ENCODE measurements at regions not wholly inside any gene's neighbourhood (a gene's known extent, or its start where the extent isn't known, plus 50 kb on each side); places are given as distances from the start of the nearest gene placed in this dataset.

- Histone ChIP-seq H3K9me3 (no peaks in the 10 kb centered on the region), H3K9ac (no peak overlapping the region), H3K4me1 (ENCODE audit: control insufficient read depth in 1 of 2, insufficient read depth in 2 of 2, low read depth in 1 of 2, low read length in 1 of 2) (no peaks in the 10 kb centered on the region), H3K36me3 (replicated peaks in 1 of 2; ENCODE audit: control insufficient read depth in 1 of 2, insufficient read depth in 2 of 2, low read length in 1 of 2) (no peaks in the 10 kb centered on the region), H3K9me2 (no peaks in the 10 kb centered on the region), H3K4me2 (no peak overlapping the region), H3K79me2 (ENCODE audit: insufficient read depth) (no peaks in the 10 kb centered on the region), H4K20me1 (ENCODE audit: insufficient read depth) (no peaks in the 10 kb centered on the region), H3K4me3 (ENCODE audit: low read depth in 2 of 2, low read length in 1 of 2) (no peak overlapping the region), H3K27ac (ENCODE audit: low read depth in 2 of 2, low read length in 1 of 2) (no peak overlapping the region), H3F3A (replicated peaks; ENCODE audit: insufficient read depth) (no peaks in the 10 kb centered on the region), H3K27me3 (ENCODE audit: insufficient read depth) (peaks cover 8% of the 10 kb centered on the region; the same call in 1 of the 2 replicates), H2AFZ (ENCODE audit: low read depth) (no peak overlapping the region)
- DNase-seq = no peak
- CTCF ChIA-PET = interaction anchor here (1.0 kb wide), 1 partner anchor 9 kb away, joined by 3 read pairs; no protein-coding TSS in a partner anchor
- POLR2A ChIA-PET = no interaction called here
- WGBS (ENCODE audit: low lambda C conversion rate) = 5% methylated on average over 2 of the region's 2 CpGs
- TF ChIP-seq NFIC (IDR thresholded peaks at IDR 0.05; ENCODE audit: borderline replicate concordance) = no peak
- no peak for TF ChIP-seq CHD2 (IDR thresholded peaks at IDR 0.05; ENCODE audit: low read length, partially characterized antibody)
- no peak for TF ChIP-seq NRF1 (IDR thresholded peaks at IDR 0.05; ENCODE audit: low read depth, low read length)
- no peak for TF ChIP-seq RXRA (IDR thresholded peaks at IDR 0.05; ENCODE audit: borderline replicate concordance, low read depth)
- TF ChIP-seq EP300 (IDR thresholded peaks at IDR 0.05; ENCODE audit: borderline replicate concordance in 1 of 2, low read depth in 1 of 2, low read length in 1 of 2) = no peak
- no peak for TF ChIP-seq TEAD4 (IDR thresholded peaks at IDR 0.05; ENCODE audit: borderline replicate concordance, insufficient read depth)
- TF ChIP-seq EZH2phosphoT487 (IDR thresholded peaks at IDR 0.05; ENCODE audit: borderline replicate concordance, low read depth) = no peak
- no peak for TF ChIP-seq YY1 (IDR thresholded peaks at IDR 0.05; ENCODE audit: low read depth)
- TF ChIP-seq MAX (IDR thresholded peaks at IDR 0.05; ENCODE audit: low read depth) = no peak
- no peak for TF ChIP-seq POLR2AphosphoS5 (IDR thresholded peaks at IDR 0.05; ENCODE audit: low read depth, low read length)
- TF ChIP-seq FOSL2 (IDR thresholded peaks at IDR 0.05; ENCODE audit: borderline replicate concordance, low read depth) = no peak
- TF ChIP-seq RFX5 (IDR thresholded peaks at IDR 0.05; ENCODE audit: low read length) = no peak
- TF ChIP-seq RCOR1 (IDR thresholded peaks at IDR 0.05; ENCODE audit: low read length) = no peak
- no peak for TF ChIP-seq SMC3 (IDR thresholded peaks at IDR 0.05; ENCODE audit: low read depth, low read length)
- no peak for TF ChIP-seq TAF1 (IDR thresholded peaks at IDR 0.05; ENCODE audit: borderline replicate concordance, low read depth, low read length)
- TF ChIP-seq USF1 (IDR thresholded peaks at IDR 0.05; ENCODE audit: borderline replicate concordance, low read depth) = no peak
- TF ChIP-seq MEF2A (IDR thresholded peaks at IDR 0.05; ENCODE audit: borderline replicate concordance, low read depth) = no peak
- no peak for TF ChIP-seq FOXM1 (IDR thresholded peaks at IDR 0.05; ENCODE audit: low read depth)
These were observed 153.6 kb upstream of the ONECUT1 start for GRCh38 chr15:52943746-52944145.

- ChIA-PET CTCF (interaction anchor here (0.9 kb wide), 1 partner anchor 156 kb away, joined by 3 read pairs; no protein-coding TSS in a partner anchor), POLR2A (no interaction called here)
- 10% methylated on average over 1 of the region's 1 CpG for WGBS (ENCODE audit: low lambda C conversion rate)
- Histone ChIP-seq H3K9me3 (no peaks in the 10 kb centered on the region), H3K9ac (no peak overlapping the region), H3K27ac (ENCODE audit: low read depth in 2 of 2, low read length in 1 of 2) (no peak overlapping the region), H3F3A (replicated peaks; ENCODE audit: insufficient read depth) (no peaks in the 10 kb centered on the region), H3K4me1 (ENCODE audit: control insufficient read depth in 1 of 2, insufficient read depth in 2 of 2, low read depth in 1 of 2, low read length in 1 of 2) (no peaks in the 10 kb centered on the region), H4K20me1 (ENCODE audit: insufficient read depth) (no peaks in the 10 kb centered on the region), H3K4me3 (ENCODE audit: low read depth in 2 of 2, low read length in 1 of 2) (no peak overlapping the region), H3K27me3 (ENCODE audit: insufficient read depth) (no peaks in the 10 kb centered on the region), H3K36me3 (replicated peaks in 1 of 2; ENCODE audit: control insufficient read depth in 1 of 2, insufficient read depth in 2 of 2, low read length in 1 of 2) (no peaks in the 10 kb centered on the region), H3K79me2 (ENCODE audit: insufficient read depth) (no peaks in the 10 kb centered on the region), H3K4me2 (no peak overlapping the region), H3K9me2 (no peaks in the 10 kb centered on the region), H2AFZ (ENCODE audit: low read depth) (no peak overlapping the region)
- DNase-seq = no peak
- TF ChIP-seq ELF1 (IDR thresholded peaks at IDR 0.05) = no peak
- no peak for TF ChIP-seq TCF12 (IDR thresholded peaks at IDR 0.05)
- TF ChIP-seq SMC3 (IDR thresholded peaks at IDR 0.05; ENCODE audit: low read depth, low read length) = no peak
- TF ChIP-seq RXRA (IDR thresholded peaks at IDR 0.05; ENCODE audit: borderline replicate concordance, low read depth) = no peak
- no peak for TF ChIP-seq IRF3 (IDR thresholded peaks at IDR 0.05; ENCODE audit: low read depth, low read length)
- TF ChIP-seq NRF1 (IDR thresholded peaks at IDR 0.05; ENCODE audit: low read depth, low read length) = no peak
These were observed 146.4 kb upstream of the ONECUT1 start for GRCh38 chr15:52936489-52936888.

Data from SK-N-SH (cell line).